ENCODE measurements at regions not wholly inside any gene's neighbourhood (a gene's known extent, or its start where the extent isn't known, plus 50 kb on each side); places are given as distances from the start of the nearest gene placed in this dataset.

- DNase-seq: no peak
- Histone ChIP-seq H3K4me1 (peaks cover 42 to 59% (median 52%) of the 10 kb centered on the region in 3 donors), H3K9me3 (no peaks in the 10 kb centered on the region), H3K27ac (no peak overlapping the region), H3K36me3 (no peaks in the 10 kb centered on the region), H3K4me3 (peak overlapping the region in 3 of 4 donors; percentile 32 to 66 (median 45)), H3K27me3 (peaks cover 33 to 100% (median 48%) of the 10 kb centered on the region in 4 donors)
- intact Hi-C loops (cut with DNase I): no loop called here
- 1 to 2% methylated on average over 17 to 22 of the region's 33 CpGs for WGBS, 2 donors
- TF ChIP-seq CTCF (IDR thresholded peaks at IDR 0.05): no peak
- no peak for TF ChIP-seq POLR2A (IDR thresholded peaks at IDR 0.05)
Observed at GRCh38 chr3:43997788-43998369, 243.8 kb upstream of the TOPAZ1 start.

GRCh38 chr3:43998370-43998835 lies 243.3 kb upstream of the TOPAZ1 start:
- no peak for DNase-seq

GRCh38 chr3:43998836-43999727 lies 242.6 kb upstream of the TOPAZ1 start:
- peaks cover 42 to 59% (median 52%) of the 10 kb centered on the region in 3 donors for H3K4me1 ChIP-seq
- peaks cover 28 to 98% (median 47%) of the 10 kb centered on the region in 4 donors for H3K27me3 ChIP-seq
- H3K27ac ChIP-seq: no peak overlapping the region
- no peaks in the 10 kb centered on the region for H3K9me3 ChIP-seq
- TF ChIP-seq POLR2A (IDR thresholded peaks at IDR 0.05): no peak
- TF ChIP-seq CTCF (IDR thresholded peaks at IDR 0.05): no peak
- intact Hi-C loops (cut with DNase I): no loop called here
- H3K4me3 ChIP-seq: peak overlapping the region; percentile 30 to 66 (median 38)
- no peak for DNase-seq
- WGBS, 2 donors: 5 to 45% methylated on average over 2 to 19 of the region's 93 CpGs
- H3K36me3 ChIP-seq: no peaks in the 10 kb centered on the region

More at GRCh38 chr3:43998370-43998835, 243.3 kb upstream of the TOPAZ1 start:
- Histone ChIP-seq H3K4me3 (peak overlapping the region; percentile 30 to 66 (median 38)), H3K27ac (no peak overlapping the region), H3K36me3 (no peaks in the 10 kb centered on the region), H3K27me3 (peaks cover 28 to 98% (median 48%) of the 10 kb centered on the region in 4 donors), H3K4me1 (peaks cover 42 to 59% (median 52%) of the 10 kb centered on the region in 3 donors), H3K9me3 (no peaks in the 10 kb centered on the region)
- intact Hi-C loops (cut with DNase I): no loop called here
- TF ChIP-seq CTCF (IDR thresholded peaks at IDR 0.05): no peak
- TF ChIP-seq POLR2A (IDR thresholded peaks at IDR 0.05): no peak
- 1 to 2% methylated on average over 7 to 19 of the region's 25 CpGs for WGBS, 2 donors

- Histone ChIP-seq H3K27me3 (peaks cover 26 to 98% (median 43%) of the 10 kb centered on the region in 4 donors), H3K9me3 (no peaks in the 10 kb centered on the region), H3K36me3 (no peaks in the 10 kb centered on the region), H3K4me1 (peaks cover 39 to 55% (median 48%) of the 10 kb centered on the region in 3 donors), H3K4me3 (peak overlapping the region in 2 of 4 donors; percentile 32 to 66), H3K27ac (no peak overlapping the region)
- no peak for DNase-seq
- TF ChIP-seq CTCF (IDR thresholded peaks at IDR 0.05): no peak
- TF ChIP-seq POLR2A (IDR thresholded peaks at IDR 0.05): no peak
- 63% methylated on average over 7 of the region's 7 CpGs; no CpG with 5 or more reads in 1 of the 2 donors for WGBS, 2 donors
- intact Hi-C loops (cut with DNase I): no loop called here
Observed at GRCh38 chr3:43999728-44000319, 241.9 kb upstream of the TOPAZ1 start.
